Midbrain (tissue), 1 donor: ENCODE measurements at regions not wholly inside any gene's neighbourhood (a gene's known extent, or its start where the extent isn't known, plus 50 kb on each side); places are given as distances from the start of the nearest gene placed in this dataset.

Source experiments
- DNase-seq: peaks from one replicate; lab custom pipeline; 2025; lab: John Stamatoyannopoulos, UW

- no peak for DNase-seq
Measured at GRCh38 chr3:187823746-187824145, 78.5 kb upstream of the BCL6 start.

GRCh38 chr3:187827723-187828122, 82.5 kb upstream of the BCL6 start:
- DNase-seq: no peak

- DNase-seq: no peak
Measured at GRCh38 chr3:187828579-187829452, 83.5 kb upstream of the BCL6 start.

- DNase-seq: no peak
Measured at GRCh38 chr3:187830181-187830580, 84.9 kb upstream of the BCL6 start.

GRCh38 chr3:187831125-187832051, 86.1 kb upstream of the BCL6 start:
- no peak for DNase-seq

- no peak for DNase-seq
Measured at GRCh38 chr3:187832202-187832601, 86.9 kb upstream of the BCL6 start.

- no peak for DNase-seq
Measured at GRCh38 chr3:187833375-187833774, 88.1 kb upstream of the BCL6 start.

- DNase-seq: no peak
Measured at GRCh38 chr3:187833799-187834578, 88.7 kb upstream of the BCL6 start.

- DNase-seq: no peak
Measured at GRCh38 chr3:187836823-187837770, 91.8 kb upstream of the BCL6 start.

GRCh38 chr3:187838016-187838540, 92.8 kb upstream of the BCL6 start:
- no peak for DNase-seq

- no peak for DNase-seq
Measured at GRCh38 chr3:187839422-187839821, 94.2 kb upstream of the BCL6 start.

GRCh38 chr3:187840856-187841255, 95.6 kb upstream of the BCL6 start:
- DNase-seq: no peak

GRCh38 chr3:187841560-187841959, 96.3 kb upstream of the BCL6 start:
- no peak for DNase-seq

- DNase-seq: no peak
Measured at GRCh38 chr3:187843654-187844053, 98.4 kb upstream of the BCL6 start.

GRCh38 chr3:187844708-187845107, 99.4 kb upstream of the BCL6 start:
- no peak for DNase-seq

- DNase-seq: no peak
Measured at GRCh38 chr3:187845826-187846225, 100.6 kb upstream of the BCL6 start.

GRCh38 chr3:187848401-187848800, 103.1 kb upstream of the BCL6 start:
- DNase-seq: no peak

GRCh38 chr3:187849016-187849654, 103.9 kb upstream of the BCL6 start:
- DNase-seq: no peak

GRCh38 chr3:187850258-187850921, 105.1 kb upstream of the BCL6 start:
- no peak for DNase-seq
